ENCODE measurements at regions not wholly inside any gene's neighbourhood (a gene's known extent, or its start where the extent isn't known, plus 50 kb on each side); places are given as distances from the start of the nearest gene placed in this dataset.

GRCh38 chr20:48295966-48296421, 510.7 kb upstream of the SULF2 start:
- no peak overlapping the region for H2AFZ ChIP-seq (ENCODE audit: low read depth, low read length)
- DNase-seq (no peak), ATAC-seq (ENCODE audit: insufficient read depth, low read depth) (no peak)
- no peak overlapping the region for H3K4me2 ChIP-seq (ENCODE audit: insufficient read depth, low read length)
- H3K27ac ChIP-seq (ENCODE audit: low read length) = no peak overlapping the region
- H3K79me2 ChIP-seq (ENCODE audit: insufficient read depth, low read length) = no peaks in the 10 kb centered on the region
- H3K36me3 ChIP-seq (ENCODE audit: insufficient read depth, low read length) = no peaks in the 10 kb centered on the region
- H3K27me3 ChIP-seq (ENCODE audit: insufficient read depth, low read length, poor library complexity) = no peaks in the 10 kb centered on the region
- TF ChIP-seq EZH2 (IDR thresholded peaks at IDR 0.05; ENCODE audit: borderline replicate concordance, low read depth, low read length, severe bottlenecking) (no peak), CTCF (IDR thresholded peaks at IDR 0.05; ENCODE audit: borderline replicate concordance, extremely low read depth, low read length, poor library complexity, severe bottlenecking) (no peak)
- no peaks in the 10 kb centered on the region for H4K20me1 ChIP-seq (ENCODE audit: insufficient read depth, low read length)
- peaks cover 11% of the 10 kb centered on the region for H3K9me3 ChIP-seq (ENCODE audit: insufficient read depth, low read length, severe bottlenecking)
- no peaks in the 10 kb centered on the region for H3K4me1 ChIP-seq (ENCODE audit: insufficient read depth, low read length)
- H3K9ac ChIP-seq (ENCODE audit: low read depth, low read length) = no peak overlapping the region
- H3K4me3 ChIP-seq (ENCODE audit: low read depth in 1 of 2, low read length in 2 of 2) = no peak overlapping the region

GRCh38 chr20:48295445-48295903, 510.2 kb upstream of the SULF2 start:
- DNase-seq (no peak), ATAC-seq (ENCODE audit: insufficient read depth, low read depth) (no peak)
- Histone ChIP-seq H3K4me2 (ENCODE audit: insufficient read depth, low read length) (no peak overlapping the region), H3K27ac (ENCODE audit: low read length) (no peak overlapping the region), H3K79me2 (ENCODE audit: insufficient read depth, low read length) (no peaks in the 10 kb centered on the region), H3K27me3 (ENCODE audit: insufficient read depth, low read length, poor library complexity) (no peaks in the 10 kb centered on the region), H3K4me1 (ENCODE audit: insufficient read depth, low read length) (no peaks in the 10 kb centered on the region), H4K20me1 (ENCODE audit: insufficient read depth, low read length) (no peaks in the 10 kb centered on the region), H3K36me3 (ENCODE audit: insufficient read depth, low read length) (no peaks in the 10 kb centered on the region), H2AFZ (ENCODE audit: low read depth, low read length) (no peak overlapping the region), H3K4me3 (ENCODE audit: low read depth in 1 of 2, low read length in 2 of 2) (no peak overlapping the region), H3K9me3 (ENCODE audit: insufficient read depth, low read length, severe bottlenecking) (peaks cover 11% of the 10 kb centered on the region), H3K9ac (ENCODE audit: low read depth, low read length) (no peak overlapping the region)
- peak; percentile 46 for TF ChIP-seq CTCF (IDR thresholded peaks at IDR 0.05; ENCODE audit: borderline replicate concordance, extremely low read depth, low read length, poor library complexity, severe bottlenecking)
- TF ChIP-seq EZH2 (IDR thresholded peaks at IDR 0.05; ENCODE audit: borderline replicate concordance, low read depth, low read length, severe bottlenecking) = no peak

- ATAC-seq (ENCODE audit: insufficient read depth, low read depth) = no peak
- DNase-seq = no peak
- TF ChIP-seq EZH2 (IDR thresholded peaks at IDR 0.05; ENCODE audit: borderline replicate concordance, low read depth, low read length, severe bottlenecking) (no peak), CTCF (IDR thresholded peaks at IDR 0.05; ENCODE audit: borderline replicate concordance, extremely low read depth, low read length, poor library complexity, severe bottlenecking) (no peak)
- no peak overlapping the region for H3K27ac ChIP-seq (ENCODE audit: low read length)
- H3K9ac ChIP-seq (ENCODE audit: low read depth, low read length) = no peak overlapping the region
- H3K4me1 ChIP-seq (ENCODE audit: insufficient read depth, low read length) = no peaks in the 10 kb centered on the region
- no peak overlapping the region for H3K4me2 ChIP-seq (ENCODE audit: insufficient read depth, low read length)
- no peak overlapping the region for H2AFZ ChIP-seq (ENCODE audit: low read depth, low read length)
- H3K79me2 ChIP-seq (ENCODE audit: insufficient read depth, low read length) = no peaks in the 10 kb centered on the region
- peaks cover 11% of the 10 kb centered on the region for H3K9me3 ChIP-seq (ENCODE audit: insufficient read depth, low read length, severe bottlenecking)
- no peaks in the 10 kb centered on the region for H3K27me3 ChIP-seq (ENCODE audit: insufficient read depth, low read length, poor library complexity)
- H4K20me1 ChIP-seq (ENCODE audit: insufficient read depth, low read length) = no peaks in the 10 kb centered on the region
- no peaks in the 10 kb centered on the region for H3K36me3 ChIP-seq (ENCODE audit: insufficient read depth, low read length)
- no peak overlapping the region for H3K4me3 ChIP-seq (ENCODE audit: low read depth in 1 of 2, low read length in 2 of 2)
Measured at GRCh38 chr20:48294942-48295341, 509.7 kb upstream of the SULF2 start.

- H3K9ac ChIP-seq (ENCODE audit: low read depth, low read length) = no peak overlapping the region
- peaks cover 11% of the 10 kb centered on the region for H3K9me3 ChIP-seq (ENCODE audit: insufficient read depth, low read length, severe bottlenecking)
- H2AFZ ChIP-seq (ENCODE audit: low read depth, low read length) = no peak overlapping the region
- no peaks in the 10 kb centered on the region for H3K36me3 ChIP-seq (ENCODE audit: insufficient read depth, low read length)
- no peaks in the 10 kb centered on the region for H4K20me1 ChIP-seq (ENCODE audit: insufficient read depth, low read length)
- H3K79me2 ChIP-seq (ENCODE audit: insufficient read depth, low read length) = no peaks in the 10 kb centered on the region
- H3K4me3 ChIP-seq (ENCODE audit: low read depth in 1 of 2, low read length in 2 of 2) = no peak overlapping the region
- ATAC-seq (ENCODE audit: insufficient read depth, low read depth) = no peak
- H3K27me3 ChIP-seq (ENCODE audit: insufficient read depth, low read length, poor library complexity) = no peaks in the 10 kb centered on the region
- no peak for TF ChIP-seq EZH2 (IDR thresholded peaks at IDR 0.05; ENCODE audit: borderline replicate concordance, low read depth, low read length, severe bottlenecking)
- no peak for TF ChIP-seq CTCF (IDR thresholded peaks at IDR 0.05; ENCODE audit: borderline replicate concordance, extremely low read depth, low read length, poor library complexity, severe bottlenecking)
- no peak for DNase-seq
- no peaks in the 10 kb centered on the region for H3K4me1 ChIP-seq (ENCODE audit: insufficient read depth, low read length)
- no peak overlapping the region for H3K4me2 ChIP-seq (ENCODE audit: insufficient read depth, low read length)
- no peak overlapping the region for H3K27ac ChIP-seq (ENCODE audit: low read length)
Measured at GRCh38 chr20:48294196-48294595, 508.9 kb upstream of the SULF2 start.
